ENCODE measurements at regions not wholly inside any gene's neighbourhood (a gene's known extent, or its start where the extent isn't known, plus 50 kb on each side); places are given as distances from the start of the nearest gene placed in this dataset.
A peak's percentile ranks its signal among the peaks of the same experiment; 100 is the strongest.
"Not testable (repeated sequence)": the region's sequence is repeated elsewhere in the genome, so short reads cannot be mapped to it uniquely, and the experiment has no call there.

GRCh38 chr7:65124600-65124999, 118.1 kb upstream of the ERV3-1 start:
- H3K4me3 ChIP-seq (ENCODE audit: low read depth, low read length, poor library complexity, severe bottlenecking); H3K36me3 ChIP-seq (ENCODE audit: insufficient read depth, low read length, poor library complexity, severe bottlenecking); BruUV-seq (replicated peaks); DNase-seq (ENCODE audit: low spot score); H3K27ac ChIP-seq (ENCODE audit: low read depth, low read length, poor library complexity, severe bottlenecking); H3K27me3 ChIP-seq (replicated peaks; ENCODE audit: insufficient read depth, low read depth, low read length, poor library complexity); intact Hi-C loops (cut with micrococcal nuclease; ENCODE audit: unreplicated experiment); POLR2A ChIA-PET (ENCODE audit: low non-redundant PET); H3K4me1 ChIP-seq (ENCODE audit: insufficient read depth, low read length, poor library complexity, severe bottlenecking); CTCF ChIA-PET; H3K9me3 ChIP-seq (ENCODE audit: low read depth, low read length, poor library complexity, severe bottlenecking): not testable (repeated sequence)

GRCh38 chr7:65105650-65106203, 99.2 kb upstream of the ERV3-1 start:
- DNase-seq (ENCODE audit: low spot score); intact Hi-C loops (cut with micrococcal nuclease; ENCODE audit: unreplicated experiment); H3K27ac ChIP-seq (ENCODE audit: low read depth, low read length, poor library complexity, severe bottlenecking); H3K9me3 ChIP-seq (ENCODE audit: low read depth, low read length, poor library complexity, severe bottlenecking); BruUV-seq (replicated peaks); H3K4me3 ChIP-seq (ENCODE audit: low read depth, low read length, poor library complexity, severe bottlenecking); CTCF ChIA-PET; H3K36me3 ChIP-seq (ENCODE audit: insufficient read depth, low read length, poor library complexity, severe bottlenecking); H3K27me3 ChIP-seq (replicated peaks; ENCODE audit: insufficient read depth, low read depth, low read length, poor library complexity); POLR2A ChIA-PET (ENCODE audit: low non-redundant PET); H3K4me1 ChIP-seq (ENCODE audit: insufficient read depth, low read length, poor library complexity, severe bottlenecking): not testable (repeated sequence)

- H3K9me3 ChIP-seq (ENCODE audit: low read depth, low read length, poor library complexity, severe bottlenecking); DNase-seq (ENCODE audit: low spot score); CTCF ChIA-PET; H3K27ac ChIP-seq (ENCODE audit: low read depth, low read length, poor library complexity, severe bottlenecking); H3K27me3 ChIP-seq (replicated peaks; ENCODE audit: insufficient read depth, low read depth, low read length, poor library complexity); H3K4me3 ChIP-seq (ENCODE audit: low read depth, low read length, poor library complexity, severe bottlenecking); H3K4me1 ChIP-seq (ENCODE audit: insufficient read depth, low read length, poor library complexity, severe bottlenecking); POLR2A ChIA-PET (ENCODE audit: low non-redundant PET); intact Hi-C loops (cut with micrococcal nuclease; ENCODE audit: unreplicated experiment); H3K36me3 ChIP-seq (ENCODE audit: insufficient read depth, low read length, poor library complexity, severe bottlenecking); BruUV-seq (replicated peaks): not testable (repeated sequence)
Observed at GRCh38 chr7:65100499-65100898, 94.0 kb upstream of the ERV3-1 start.

- H3K4me3 ChIP-seq (ENCODE audit: low read depth, low read length, poor library complexity, severe bottlenecking); intact Hi-C loops (cut with micrococcal nuclease; ENCODE audit: unreplicated experiment): not testable (repeated sequence)
Observed at GRCh38 chr7:65081669-65082055, 75.2 kb upstream of the ERV3-1 start.

GRCh38 chr7:65080799-65081668, 74.5 kb upstream of the ERV3-1 start:
- H3K9me3 ChIP-seq (ENCODE audit: low read depth, low read length, poor library complexity, severe bottlenecking); H3K4me1 ChIP-seq (ENCODE audit: insufficient read depth, low read length, poor library complexity, severe bottlenecking); H3K36me3 ChIP-seq (ENCODE audit: insufficient read depth, low read length, poor library complexity, severe bottlenecking); H3K27me3 ChIP-seq (replicated peaks; ENCODE audit: insufficient read depth, low read depth, low read length, poor library complexity); CTCF ChIA-PET; POLR2A ChIA-PET (ENCODE audit: low non-redundant PET); intact Hi-C loops (cut with micrococcal nuclease; ENCODE audit: unreplicated experiment): not testable (repeated sequence)
- TSS peak; percentile 58 for BruUV-seq (replicated peaks)
- Histone ChIP-seq H3K27ac (ENCODE audit: low read depth, low read length, poor library complexity, severe bottlenecking) (peak overlapping the region; percentile 75), H3K4me3 (ENCODE audit: low read depth, low read length, poor library complexity, severe bottlenecking) (peak overlapping the region; percentile 63)
- peak; percentile 90 for DNase-seq (ENCODE audit: low spot score)

More at GRCh38 chr7:65081669-65082055, 75.2 kb upstream of the ERV3-1 start:
- H3K27me3 ChIP-seq (replicated peaks; ENCODE audit: insufficient read depth, low read depth, low read length, poor library complexity); H3K9me3 ChIP-seq (ENCODE audit: low read depth, low read length, poor library complexity, severe bottlenecking); H3K27ac ChIP-seq (ENCODE audit: low read depth, low read length, poor library complexity, severe bottlenecking); CTCF ChIA-PET; H3K36me3 ChIP-seq (ENCODE audit: insufficient read depth, low read length, poor library complexity, severe bottlenecking); POLR2A ChIA-PET (ENCODE audit: low non-redundant PET); DNase-seq (ENCODE audit: low spot score); H3K4me1 ChIP-seq (ENCODE audit: insufficient read depth, low read length, poor library complexity, severe bottlenecking); BruUV-seq (replicated peaks): not testable (repeated sequence)

- CTCF ChIA-PET; POLR2A ChIA-PET (ENCODE audit: low non-redundant PET); BruUV-seq (replicated peaks): not testable (repeated sequence)
Observed at GRCh38 chr7:65074959-65075358, 68.5 kb upstream of the ERV3-1 start.

GRCh38 chr7:65073160-65073559, 66.7 kb upstream of the ERV3-1 start:
- intact Hi-C loops (cut with micrococcal nuclease; ENCODE audit: unreplicated experiment); CTCF ChIA-PET: not testable (repeated sequence)
- BruUV-seq (replicated peaks), result TSS peak; percentile 46

More at GRCh38 chr7:65074959-65075358, 68.5 kb upstream of the ERV3-1 start:
- H3K27ac ChIP-seq (ENCODE audit: low read depth, low read length, poor library complexity, severe bottlenecking); H3K36me3 ChIP-seq (ENCODE audit: insufficient read depth, low read length, poor library complexity, severe bottlenecking); DNase-seq (ENCODE audit: low spot score); H3K4me1 ChIP-seq (ENCODE audit: insufficient read depth, low read length, poor library complexity, severe bottlenecking); H3K4me3 ChIP-seq (ENCODE audit: low read depth, low read length, poor library complexity, severe bottlenecking); H3K9me3 ChIP-seq (ENCODE audit: low read depth, low read length, poor library complexity, severe bottlenecking); H3K27me3 ChIP-seq (replicated peaks; ENCODE audit: insufficient read depth, low read depth, low read length, poor library complexity); intact Hi-C loops (cut with micrococcal nuclease; ENCODE audit: unreplicated experiment): not testable (repeated sequence)

More at GRCh38 chr7:65073160-65073559, 66.7 kb upstream of the ERV3-1 start:
- H3K36me3 ChIP-seq (ENCODE audit: insufficient read depth, low read length, poor library complexity, severe bottlenecking); H3K27ac ChIP-seq (ENCODE audit: low read depth, low read length, poor library complexity, severe bottlenecking); H3K9me3 ChIP-seq (ENCODE audit: low read depth, low read length, poor library complexity, severe bottlenecking); POLR2A ChIA-PET (ENCODE audit: low non-redundant PET); H3K4me3 ChIP-seq (ENCODE audit: low read depth, low read length, poor library complexity, severe bottlenecking); H3K27me3 ChIP-seq (replicated peaks; ENCODE audit: insufficient read depth, low read depth, low read length, poor library complexity); H3K4me1 ChIP-seq (ENCODE audit: insufficient read depth, low read length, poor library complexity, severe bottlenecking): not testable (repeated sequence)
- DNase-seq (ENCODE audit: low spot score), result peak; percentile 4

All from A673 (cell line).